ENCODE measurements at regions not wholly inside any gene's neighbourhood (a gene's known extent, or its start where the extent isn't known, plus 50 kb on each side); places are given as distances from the start of the nearest gene placed in this dataset.

DNA sequence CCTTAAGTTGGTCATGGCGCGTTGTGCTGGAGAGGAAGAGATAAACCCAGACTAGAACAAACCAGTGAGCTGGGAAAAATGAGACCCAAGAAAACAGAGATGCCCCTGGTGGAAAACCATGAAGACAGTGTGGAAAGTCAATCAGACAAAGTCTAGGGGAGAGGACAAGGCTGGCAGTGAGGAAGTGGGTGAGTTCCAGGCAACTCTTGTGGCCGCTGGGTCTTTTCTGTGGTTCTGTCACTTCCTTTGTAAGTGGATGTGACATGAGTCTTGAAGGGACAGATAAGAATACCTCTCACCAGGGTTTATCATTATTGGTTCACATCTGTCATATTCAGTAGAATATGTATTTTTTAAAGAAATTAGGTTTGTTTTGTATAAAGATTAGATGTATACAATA is 738.4 kb downstream of the DHX35 start:
- no peaks in the 10 kb centered on the region for H3K9me3 ChIP-seq (ENCODE audit: control insufficient read depth in 2 of 2, low read length in 2 of 2)
- H3K36me3 ChIP-seq (ENCODE audit: control insufficient read depth in 2 of 2, insufficient read depth in 2 of 2, low read length in 2 of 2) = no peaks in the 10 kb centered on the region
- no peaks in the 10 kb centered on the region for H3K27me3 ChIP-seq (ENCODE audit: control insufficient read depth in 1 of 2, insufficient read depth in 2 of 2, low read length in 2 of 2)
- H3K4me3 ChIP-seq (ENCODE audit: low read length in 2 of 2) = no peak overlapping the region
- no peak overlapping the region for H3K27ac ChIP-seq (ENCODE audit: low read length)
- H3K9ac ChIP-seq (ENCODE audit: low read length in 2 of 2) = no peak overlapping the region
- no peaks in the 10 kb centered on the region for H3K4me1 ChIP-seq (ENCODE audit: control insufficient read depth, insufficient read depth, low read length)

DNA sequence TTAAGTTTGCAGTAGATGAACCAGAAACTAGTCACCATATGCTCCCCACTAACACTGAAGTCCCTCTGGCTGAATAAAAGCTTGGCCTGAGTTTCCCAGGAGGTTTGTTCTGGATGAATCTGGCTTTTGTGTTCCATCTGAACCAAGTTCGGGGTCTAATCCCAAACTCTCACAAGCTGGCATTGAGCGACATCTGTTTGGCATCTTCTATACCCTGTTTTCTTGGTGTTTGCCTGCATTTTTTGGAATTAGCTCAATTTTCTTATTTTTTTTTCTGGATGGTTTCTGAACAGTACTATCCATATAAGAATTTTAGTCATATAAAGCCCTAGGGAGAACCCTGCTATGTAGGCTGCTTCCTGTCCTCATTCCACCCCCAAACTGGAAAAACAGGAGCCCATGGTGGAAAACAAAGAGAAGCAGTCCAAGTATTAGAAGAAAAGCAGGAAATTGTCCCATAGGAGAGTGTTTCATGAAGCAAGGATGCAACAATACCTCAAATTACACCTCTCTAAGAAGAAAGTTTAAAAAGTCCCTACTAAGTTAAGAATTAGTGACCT is 737.1 kb downstream of the DHX35 start:
- no peak overlapping the region for H3K9ac ChIP-seq (ENCODE audit: low read length in 2 of 2)
- no peaks in the 10 kb centered on the region for H3K27me3 ChIP-seq (ENCODE audit: control insufficient read depth in 1 of 2, insufficient read depth in 2 of 2, low read length in 2 of 2)
- no peaks in the 10 kb centered on the region for H3K4me1 ChIP-seq (ENCODE audit: control insufficient read depth, insufficient read depth, low read length)
- H3K27ac ChIP-seq (ENCODE audit: low read length) = no peak overlapping the region
- no peak overlapping the region for H3K4me3 ChIP-seq (ENCODE audit: low read length in 2 of 2)
- no peaks in the 10 kb centered on the region for H3K9me3 ChIP-seq (ENCODE audit: control insufficient read depth in 2 of 2, low read length in 2 of 2)
- no peaks in the 10 kb centered on the region for H3K36me3 ChIP-seq (ENCODE audit: control insufficient read depth in 2 of 2, insufficient read depth in 2 of 2, low read length in 2 of 2)

DNA sequence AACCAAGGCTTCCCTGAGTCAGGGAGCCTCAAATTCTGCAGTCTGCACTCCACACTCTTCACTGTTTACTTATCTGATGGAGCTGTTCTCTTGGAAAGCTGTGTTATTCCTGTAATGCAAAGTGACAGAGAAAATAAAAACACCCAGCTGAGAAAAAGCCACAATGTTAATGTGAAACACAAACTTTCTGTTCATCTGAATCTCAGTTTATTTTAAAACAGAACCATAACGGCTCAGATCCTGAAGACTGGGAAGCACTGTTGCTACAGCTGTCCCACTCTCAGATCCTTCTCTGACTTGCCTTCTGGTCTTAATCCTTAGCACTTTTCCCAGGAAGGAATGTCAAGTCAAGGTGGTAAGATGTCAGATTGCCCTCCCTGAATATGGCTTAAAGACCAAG is 736.6 kb downstream of the DHX35 start:
- Histone ChIP-seq H3K9me3 (ENCODE audit: control insufficient read depth in 2 of 2, low read length in 2 of 2) (no peaks in the 10 kb centered on the region), H3K36me3 (ENCODE audit: control insufficient read depth in 2 of 2, insufficient read depth in 2 of 2, low read length in 2 of 2) (no peaks in the 10 kb centered on the region), H3K9ac (ENCODE audit: low read length in 2 of 2) (no peak overlapping the region), H3K27ac (ENCODE audit: low read length) (no peak overlapping the region), H3K27me3 (ENCODE audit: control insufficient read depth in 1 of 2, insufficient read depth in 2 of 2, low read length in 2 of 2) (no peaks in the 10 kb centered on the region), H3K4me1 (ENCODE audit: control insufficient read depth, insufficient read depth, low read length) (no peaks in the 10 kb centered on the region), H3K4me3 (ENCODE audit: low read length in 2 of 2) (no peak overlapping the region)

DNA sequence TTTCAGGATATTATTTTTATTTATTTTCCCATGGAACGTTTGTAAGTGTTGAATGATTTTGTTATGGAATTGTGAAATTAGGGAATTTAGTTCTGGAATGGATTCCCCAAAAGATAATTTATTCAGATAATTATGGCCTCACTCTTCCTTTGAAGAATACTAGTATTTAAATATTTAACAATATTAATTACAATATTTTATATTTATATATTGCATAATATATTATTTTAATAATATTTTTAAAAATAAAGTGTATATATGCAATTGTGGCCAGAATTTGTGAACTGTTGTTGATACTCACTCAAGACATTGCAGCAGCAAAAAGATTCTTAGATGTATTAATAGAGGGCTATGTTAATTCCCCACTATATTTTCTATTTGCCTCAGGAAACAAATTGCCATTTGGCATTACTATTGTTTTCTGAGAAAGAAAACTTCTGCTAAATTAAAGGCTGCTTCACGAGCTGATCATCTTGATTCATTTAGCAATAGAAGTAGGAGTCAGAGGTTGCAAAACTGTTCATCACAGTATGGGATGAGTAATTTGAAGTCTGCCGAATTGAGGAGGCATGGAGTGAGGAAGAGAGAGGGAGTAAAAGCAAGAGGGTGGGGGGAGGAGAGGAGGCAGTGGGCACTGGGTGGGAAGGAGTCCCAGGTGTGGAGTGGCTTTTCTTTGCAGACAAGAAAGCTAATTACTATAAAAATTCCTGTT is 729.2 kb downstream of the DHX35 start:
- no peak overlapping the region for H3K27ac ChIP-seq (ENCODE audit: low read length)
- no peaks in the 10 kb centered on the region for H3K4me1 ChIP-seq (ENCODE audit: control insufficient read depth, insufficient read depth, low read length)
- no peak overlapping the region for H3K9ac ChIP-seq (ENCODE audit: low read length in 2 of 2)
- no peaks in the 10 kb centered on the region for H3K36me3 ChIP-seq (ENCODE audit: control insufficient read depth in 2 of 2, insufficient read depth in 2 of 2, low read length in 2 of 2)
- no peaks in the 10 kb centered on the region for H3K9me3 ChIP-seq (ENCODE audit: control insufficient read depth in 2 of 2, low read length in 2 of 2)
- H3K27me3 ChIP-seq (ENCODE audit: control insufficient read depth in 1 of 2, insufficient read depth in 2 of 2, low read length in 2 of 2) = no peaks in the 10 kb centered on the region
- no peak overlapping the region for H3K4me3 ChIP-seq (ENCODE audit: low read length in 2 of 2)

DNA sequence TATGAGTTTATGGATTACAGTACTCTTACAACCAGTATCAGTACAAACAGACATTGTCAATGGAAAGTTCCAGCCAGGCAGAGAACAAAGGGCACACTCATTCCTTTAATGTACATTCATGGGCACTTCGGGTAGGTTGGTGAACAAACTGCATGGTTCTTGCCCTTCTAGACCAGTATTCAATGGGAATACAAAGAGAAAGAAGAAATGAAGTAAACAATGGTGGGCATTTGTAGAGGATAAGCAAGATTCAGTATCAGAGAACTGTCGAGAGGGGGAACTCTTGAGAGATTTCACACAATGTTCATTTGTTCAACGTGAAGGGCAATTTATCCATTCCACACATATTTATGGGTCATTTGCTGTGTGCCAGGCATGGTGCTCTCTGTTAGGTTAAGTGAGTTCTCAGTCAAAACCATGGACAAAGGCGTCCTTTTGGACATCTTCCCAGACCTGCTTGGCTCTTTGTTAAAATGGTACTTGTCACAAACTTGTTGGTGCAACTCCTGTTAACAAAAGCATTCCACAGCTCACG is 714.8 kb downstream of the DHX35 start:
- Histone ChIP-seq H3K4me3 (ENCODE audit: low read length in 2 of 2) (no peak overlapping the region), H3K36me3 (ENCODE audit: control insufficient read depth in 2 of 2, insufficient read depth in 2 of 2, low read length in 2 of 2) (no peaks in the 10 kb centered on the region), H3K9me3 (ENCODE audit: control insufficient read depth in 2 of 2, low read length in 2 of 2) (peaks cover 0 to 4% of the 10 kb centered on the region in 2 donors), H3K4me1 (ENCODE audit: control insufficient read depth, insufficient read depth, low read length) (no peaks in the 10 kb centered on the region), H3K9ac (ENCODE audit: low read length in 2 of 2) (no peak overlapping the region), H3K27me3 (ENCODE audit: control insufficient read depth in 1 of 2, insufficient read depth in 2 of 2, low read length in 2 of 2) (no peaks in the 10 kb centered on the region), H3K27ac (ENCODE audit: low read length) (no peak overlapping the region)

DNA sequence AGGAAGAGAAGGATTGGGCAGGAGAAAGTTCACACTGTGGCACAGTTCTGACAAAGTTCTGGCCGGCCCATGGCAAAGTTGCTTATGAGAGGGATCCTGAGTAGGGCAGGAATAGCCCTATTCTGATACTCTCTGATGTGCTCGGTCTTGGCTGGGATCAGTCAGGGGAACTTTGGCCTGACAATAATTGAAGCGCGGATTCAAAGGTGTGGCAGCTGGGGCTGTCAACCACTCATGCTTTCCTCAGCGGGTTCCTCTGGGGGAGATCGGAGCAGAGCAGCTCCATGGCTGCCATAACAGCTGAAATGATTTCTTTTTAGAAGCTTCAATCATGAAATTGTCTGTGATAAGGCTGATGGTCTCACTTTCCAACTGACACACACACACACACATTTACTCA is 714.1 kb downstream of the DHX35 start:
- no peak overlapping the region for H3K4me3 ChIP-seq (ENCODE audit: low read length in 2 of 2)
- no peaks in the 10 kb centered on the region for H3K27me3 ChIP-seq (ENCODE audit: control insufficient read depth in 1 of 2, insufficient read depth in 2 of 2, low read length in 2 of 2)
- no peaks in the 10 kb centered on the region for H3K36me3 ChIP-seq (ENCODE audit: control insufficient read depth in 2 of 2, insufficient read depth in 2 of 2, low read length in 2 of 2)
- H3K27ac ChIP-seq (ENCODE audit: low read length) = no peak overlapping the region
- H3K9me3 ChIP-seq (ENCODE audit: control insufficient read depth in 2 of 2, low read length in 2 of 2) = peaks cover 0 to 4% of the 10 kb centered on the region in 2 donors
- H3K4me1 ChIP-seq (ENCODE audit: control insufficient read depth, insufficient read depth, low read length) = no peaks in the 10 kb centered on the region
- H3K9ac ChIP-seq (ENCODE audit: low read length in 2 of 2) = no peak overlapping the region

DNA sequence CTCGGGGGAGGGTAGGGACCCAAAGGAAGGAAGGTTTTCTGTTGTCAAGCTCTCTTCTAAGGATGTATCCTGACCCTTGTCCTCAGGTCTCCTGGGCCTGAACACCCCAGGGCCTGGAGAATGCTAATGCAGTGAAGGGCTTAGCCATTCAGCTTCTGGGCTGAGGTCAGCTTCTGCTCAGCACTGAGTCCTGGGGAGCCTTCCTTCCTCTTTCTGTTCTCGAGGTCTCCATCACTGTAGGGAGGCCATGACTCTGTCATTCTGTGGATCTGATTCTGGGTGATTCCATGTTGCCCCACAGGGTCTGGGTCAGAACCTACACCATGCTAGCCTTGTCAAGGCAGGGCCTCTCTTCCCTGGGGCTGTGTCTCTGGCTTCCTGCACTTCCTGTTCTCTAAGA is 712.7 kb downstream of the DHX35 start:
- Histone ChIP-seq H3K36me3 (ENCODE audit: control insufficient read depth in 2 of 2, insufficient read depth in 2 of 2, low read length in 2 of 2) (no peaks in the 10 kb centered on the region), H3K27ac (ENCODE audit: low read length) (no peak overlapping the region), H3K4me3 (ENCODE audit: low read length in 2 of 2) (no peak overlapping the region), H3K9me3 (ENCODE audit: control insufficient read depth in 2 of 2, low read length in 2 of 2) (no peaks in the 10 kb centered on the region), H3K9ac (ENCODE audit: low read length in 2 of 2) (no peak overlapping the region), H3K4me1 (ENCODE audit: control insufficient read depth, insufficient read depth, low read length) (no peaks in the 10 kb centered on the region), H3K27me3 (ENCODE audit: control insufficient read depth in 1 of 2, insufficient read depth in 2 of 2, low read length in 2 of 2) (no peaks in the 10 kb centered on the region)

DNA sequence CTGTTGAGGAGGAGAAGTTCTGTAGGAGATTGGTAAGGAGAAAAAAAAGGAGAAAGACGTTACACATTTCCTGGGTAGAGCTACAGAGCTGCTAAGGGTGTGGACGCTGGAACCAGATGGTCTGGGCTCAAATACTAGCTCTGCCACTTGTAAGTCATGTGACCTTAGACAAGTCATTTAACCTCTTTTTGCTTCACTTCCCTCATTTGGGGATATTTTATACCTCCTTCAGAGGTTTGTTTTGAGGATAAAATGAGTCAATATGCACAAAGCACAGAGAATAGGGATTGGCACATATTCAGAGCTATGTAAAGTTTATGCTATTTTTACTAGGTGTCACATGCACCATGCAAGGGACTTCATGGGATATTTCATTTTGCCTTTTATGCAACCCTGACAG is 708.8 kb downstream of the DHX35 start:
- no peak overlapping the region for H3K27ac ChIP-seq (ENCODE audit: low read length)
- H3K36me3 ChIP-seq (ENCODE audit: control insufficient read depth in 2 of 2, insufficient read depth in 2 of 2, low read length in 2 of 2) = no peaks in the 10 kb centered on the region
- no peak overlapping the region for H3K4me3 ChIP-seq (ENCODE audit: low read length in 2 of 2)
- no peaks in the 10 kb centered on the region for H3K4me1 ChIP-seq (ENCODE audit: control insufficient read depth, insufficient read depth, low read length)
- no peaks in the 10 kb centered on the region for H3K9me3 ChIP-seq (ENCODE audit: control insufficient read depth in 2 of 2, low read length in 2 of 2)
- no peaks in the 10 kb centered on the region for H3K27me3 ChIP-seq (ENCODE audit: control insufficient read depth in 1 of 2, insufficient read depth in 2 of 2, low read length in 2 of 2)
- no peak overlapping the region for H3K9ac ChIP-seq (ENCODE audit: low read length in 2 of 2)

DNA sequence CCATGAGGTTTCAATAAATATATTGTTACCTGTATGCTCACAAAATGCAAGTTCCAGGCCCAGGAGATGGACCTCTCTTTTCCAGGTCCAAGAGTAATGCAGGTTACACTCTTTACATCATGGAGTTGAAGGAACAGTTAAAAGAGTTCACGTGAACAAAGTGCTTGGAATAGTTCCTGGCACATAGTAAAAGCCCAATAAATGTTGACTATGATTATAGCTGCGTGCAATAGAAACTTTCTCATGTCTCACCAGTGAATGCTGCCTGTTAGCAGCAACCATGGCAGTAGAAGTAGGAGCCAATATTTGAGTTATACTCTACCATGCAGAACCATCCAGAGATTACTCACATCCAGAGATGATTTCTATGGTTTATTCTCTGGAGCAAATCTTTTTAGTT is 707.5 kb downstream of the DHX35 start:
- Histone ChIP-seq H3K27me3 (ENCODE audit: control insufficient read depth in 1 of 2, insufficient read depth in 2 of 2, low read length in 2 of 2) (no peaks in the 10 kb centered on the region), H3K4me3 (ENCODE audit: low read length in 2 of 2) (no peak overlapping the region), H3K4me1 (ENCODE audit: control insufficient read depth, insufficient read depth, low read length) (no peaks in the 10 kb centered on the region), H3K27ac (ENCODE audit: low read length) (no peak overlapping the region), H3K36me3 (ENCODE audit: control insufficient read depth in 2 of 2, insufficient read depth in 2 of 2, low read length in 2 of 2) (no peaks in the 10 kb centered on the region), H3K9ac (ENCODE audit: low read length in 2 of 2) (no peak overlapping the region), H3K9me3 (ENCODE audit: control insufficient read depth in 2 of 2, low read length in 2 of 2) (no peaks in the 10 kb centered on the region)

DNA sequence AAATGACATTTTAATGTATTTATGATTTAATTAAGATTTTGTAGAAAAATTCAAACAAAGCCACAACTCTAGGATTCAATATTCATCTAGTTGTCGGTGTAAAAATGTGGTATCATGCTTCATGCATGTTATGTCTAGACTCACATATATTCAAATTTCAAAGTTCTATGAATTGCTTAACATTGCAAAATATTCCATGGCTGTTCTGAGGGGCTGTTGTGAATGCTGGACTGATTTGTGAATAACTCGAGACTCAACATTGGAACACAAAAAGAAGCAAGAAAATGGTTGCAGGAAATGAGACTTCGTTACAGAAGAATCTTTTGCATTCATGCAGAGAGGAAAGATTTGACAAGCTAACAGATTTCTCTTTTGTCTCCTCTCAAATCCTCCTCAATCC is 705.9 kb downstream of the DHX35 start:
- H3K27me3 ChIP-seq (ENCODE audit: control insufficient read depth in 1 of 2, insufficient read depth in 2 of 2, low read length in 2 of 2) = no peaks in the 10 kb centered on the region
- H3K36me3 ChIP-seq (ENCODE audit: control insufficient read depth in 2 of 2, insufficient read depth in 2 of 2, low read length in 2 of 2) = no peaks in the 10 kb centered on the region
- no peak overlapping the region for H3K4me3 ChIP-seq (ENCODE audit: low read length in 2 of 2)
- H3K9ac ChIP-seq (ENCODE audit: low read length in 2 of 2) = no peak overlapping the region
- no peak overlapping the region for H3K27ac ChIP-seq (ENCODE audit: low read length)
- no peaks in the 10 kb centered on the region for H3K9me3 ChIP-seq (ENCODE audit: control insufficient read depth in 2 of 2, low read length in 2 of 2)
- H3K4me1 ChIP-seq (ENCODE audit: control insufficient read depth, insufficient read depth, low read length) = no peaks in the 10 kb centered on the region

DNA sequence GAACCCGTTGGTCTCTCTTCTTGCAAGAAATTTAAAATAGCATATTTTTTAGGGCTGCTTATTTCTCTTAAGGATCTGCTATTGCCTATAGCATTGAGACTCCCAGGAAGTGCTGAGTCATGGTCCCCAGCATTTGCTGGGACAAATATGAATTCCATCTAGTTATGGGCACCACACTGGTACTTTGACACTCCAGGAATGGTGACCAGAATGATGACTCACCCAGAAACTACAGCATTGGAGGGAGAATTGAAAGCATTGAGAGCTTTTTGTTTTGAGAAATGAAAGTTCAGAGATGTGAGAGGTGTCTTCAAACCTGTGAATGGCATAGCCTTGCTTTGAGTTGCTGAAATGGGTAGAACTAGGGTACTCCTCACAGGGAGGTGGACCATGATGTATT is 699.7 kb downstream of the DHX35 start:
- Histone ChIP-seq H3K36me3 (ENCODE audit: control insufficient read depth in 2 of 2, insufficient read depth in 2 of 2, low read length in 2 of 2) (no peaks in the 10 kb centered on the region), H3K9ac (ENCODE audit: low read length in 2 of 2) (no peak overlapping the region), H3K27ac (ENCODE audit: low read length) (no peak overlapping the region), H3K9me3 (ENCODE audit: control insufficient read depth in 2 of 2, low read length in 2 of 2) (no peaks in the 10 kb centered on the region), H3K4me3 (ENCODE audit: low read length in 2 of 2) (no peak overlapping the region), H3K4me1 (ENCODE audit: control insufficient read depth, insufficient read depth, low read length) (no peaks in the 10 kb centered on the region), H3K27me3 (ENCODE audit: control insufficient read depth in 1 of 2, insufficient read depth in 2 of 2, low read length in 2 of 2) (no peaks in the 10 kb centered on the region)
